GM23248 (cell line): ENCODE measurements at regions not wholly inside any gene's neighbourhood (a gene's known extent, or its start where the extent isn't known, plus 50 kb on each side); places are given as distances from the start of the nearest gene placed in this dataset.

Source experiments
- DNase-seq: peaks from one replicate; pipeline ENCODE4 v3.0.0-alpha.2; 2015
- H2AFZ ChIP-seq: fragments of 200-600 bp; sonication (generic); 2 replicates; pipeline ENCODE4 v1.6.1; 2016; ENCODE audit warnings: antibody characterized with exemption
- H3F3A ChIP-seq: fragments of 200-600 bp; sonication (generic); 2 replicates; pipeline ENCODE4 v1.6.1; 2016; ENCODE audit warnings: mild to moderate bottlenecking, antibody characterized with exemption, mixed run types; ENCODE audit not compliant: insufficient read depth
- H3K27ac ChIP-seq: fragments of 200-600 bp; sonication (generic); 2 replicates; pipeline ENCODE4 v1.5.1; 2016; ENCODE audit warnings: mild to moderate bottlenecking
- H3K27me3 ChIP-seq: fragments of 200-600 bp; sonication (generic); replicated peaks from 2 replicates; pipeline ENCODE4 v1.6.1; 2016; ENCODE audit warnings: mild to moderate bottlenecking; ENCODE audit not compliant: insufficient read depth
- H3K36me3 ChIP-seq: fragments of 200-600 bp; sonication (generic); 2 replicates; pipeline ENCODE4 v1.6.1; 2016; ENCODE audit warnings: low read depth, mild to moderate bottlenecking
- H3K4me1 ChIP-seq: fragments of 200-600 bp; sonication (generic); 2 replicates; pipeline ENCODE4 v1.6.1; 2016; ENCODE audit warnings: mild to moderate bottlenecking; ENCODE audit not compliant: insufficient read depth
- H3K4me2 ChIP-seq: fragments of 200-600 bp; sonication (generic); one replicate; pipeline ENCODE4 v1.6.1; 2016; ENCODE audit warnings: mild to moderate bottlenecking; ENCODE audit not compliant: unreplicated experiment
- H3K4me3 ChIP-seq: fragments of 200-600 bp; sonication (generic); 2 replicates; pipeline ENCODE4 v1.5.1; 2016; ENCODE audit warnings: mild to moderate bottlenecking
- H3K79me2 ChIP-seq: fragments of 200-600 bp; sonication (generic); 2 replicates; pipeline ENCODE4 v1.6.1; 2016; ENCODE audit warnings: mild to moderate bottlenecking; ENCODE audit not compliant: insufficient read depth
- H3K9ac ChIP-seq: fragments of 200-600 bp; sonication (generic); 2 replicates; pipeline ENCODE4 v1.6.1; 2016; ENCODE audit warnings: mild to moderate bottlenecking
- H3K9me2 ChIP-seq: fragments of 200-600 bp; sonication (generic); 2 replicates; pipeline ENCODE4 v1.6.1; 2016; ENCODE audit warnings: mixed run types, mild to moderate bottlenecking, moderate library complexity; ENCODE audit not compliant: insufficient read depth
- H3K9me3 ChIP-seq: fragments of 200-600 bp; sonication (generic); one replicate; pipeline ENCODE4 v1.6.1; 2017; ENCODE audit warnings: low read depth
- H4K20me1 ChIP-seq: fragments of 200-600 bp; sonication (generic); 2 replicates; pipeline ENCODE4 v1.6.0; 2016; ENCODE audit not compliant: insufficient read depth
- EZH2 ChIP-seq: fragments of 200-600 bp; sonication (generic); IDR thresholded peaks from 2 replicates; pipeline ENCODE4 v1.6.1; 2018; ENCODE audit warnings: antibody characterized with exemption, mild to moderate bottlenecking; ENCODE audit not compliant: insufficient read depth, poor library complexity, severe bottlenecking
- EZH2phosphoT487 ChIP-seq: fragments of 200-600 bp; sonication (generic); IDR thresholded peaks from 2 replicates; pipeline ENCODE4 v1.6.1; 2018; ENCODE audit warnings: antibody characterized with exemption, moderate library complexity, mild to moderate bottlenecking, low read depth; ENCODE audit not compliant: insufficient read depth
- WGBS, 2 experiments: methylation state at CpG; one replicate each; pipeline ENCODE4 v1.1.6; 2015 to 2017; ENCODE audit warnings: low lambda C conversion rate in 2 of 2, low coverage in 1 of 2; ENCODE audit errors: missing lambda C conversion rate in 2 of 2; 5-methylcytosine and 5-hydroxymethylcytosine counted together
- in situ Hi-C: fragments of 300-500 bp; cut with MboI; formaldehyde crosslinking; loops from 2 replicates; pipeline ENCODE4 v1.15.0; 2020

- Histone ChIP-seq H3K27ac (peak overlapping the region; percentile 41), H3K9ac (peak overlapping the region; percentile 20), H3K4me3 (peak overlapping the region; percentile 54), H2AFZ (peak overlapping the region; percentile 83), H3K36me3 (no peaks in the 10 kb centered on the region), H3K27me3 (no peaks in the 10 kb centered on the region), H3K9me2 (no peaks in the 10 kb centered on the region), H3F3A (peaks cover 15% of the 10 kb centered on the region), H3K4me2 (peak overlapping the region; percentile 78), H3K9me3 (no peaks in the 10 kb centered on the region), H3K4me1 (peaks cover 14% of the 10 kb centered on the region), H3K79me2 (no peaks in the 10 kb centered on the region), H4K20me1 (no peaks in the 10 kb centered on the region)
- in situ Hi-C loops, result no loop called here
- DNase-seq, result peak; percentile 45
- 7 to 11% methylated on average over 5 of the region's 5 CpGs for WGBS, 2 experiments
- TF ChIP-seq EZH2, result no peak
Measured at GRCh38 chr1:170247751-170248521, 102.2 kb downstream of the NTMT2 start.

DNA sequence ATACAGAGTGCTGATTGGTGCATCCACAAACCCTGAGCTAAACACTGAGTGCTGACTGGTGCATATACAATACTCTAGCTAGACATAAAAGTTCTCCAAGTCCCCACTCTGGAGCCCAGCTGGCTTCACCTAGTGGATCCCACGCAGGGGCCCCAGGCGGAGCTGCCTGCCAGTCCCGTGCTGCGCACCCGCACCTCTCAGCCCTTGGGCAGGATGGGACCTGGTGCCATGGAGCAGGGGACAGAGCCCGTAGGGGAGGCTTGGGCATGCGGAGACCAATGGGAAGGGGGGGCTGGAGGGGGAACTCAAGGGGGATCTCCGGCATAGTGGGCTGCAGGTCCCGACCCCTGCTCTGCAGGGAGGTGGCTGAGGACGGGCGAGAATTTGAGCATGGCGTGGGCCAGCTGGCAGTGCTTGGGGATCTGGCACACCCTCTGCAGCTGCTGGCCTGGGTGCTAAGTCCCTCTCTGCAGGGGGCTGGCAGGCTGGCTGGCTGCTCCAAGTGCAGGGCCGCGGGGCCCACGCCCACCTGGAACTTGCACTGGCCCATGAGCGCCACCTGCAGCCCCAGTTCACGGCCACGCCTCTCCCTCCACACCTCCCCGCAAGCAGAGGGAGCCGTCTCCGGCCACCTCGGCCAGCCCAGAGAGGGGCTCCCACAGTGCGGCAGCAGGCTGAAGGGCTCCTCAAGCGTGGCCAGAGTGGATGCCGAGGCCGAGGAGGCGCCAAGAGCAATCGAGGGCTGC, 104.9 kb downstream of the NTMT2 start:
- H2AFZ ChIP-seq, result no peak overlapping the region
- H3K4me1 ChIP-seq, result peaks cover 21% of the 10 kb centered on the region
- no peaks in the 10 kb centered on the region for H3K9me3 ChIP-seq
- H3K36me3 ChIP-seq, result no peaks in the 10 kb centered on the region
- no peaks in the 10 kb centered on the region for H3K9me2 ChIP-seq
- no peak overlapping the region for H3K4me2 ChIP-seq
- H3K79me2 ChIP-seq, result no peaks in the 10 kb centered on the region
- H3K27ac ChIP-seq, result no peak overlapping the region
- H3K9ac ChIP-seq, result no peak overlapping the region
- H4K20me1 ChIP-seq, result no peaks in the 10 kb centered on the region
- TF ChIP-seq EZH2 (no peak), EZH2phosphoT487 (no peak)
- in situ Hi-C loops, result no loop called here
- no peaks in the 10 kb centered on the region for H3K27me3 ChIP-seq
- H3F3A ChIP-seq, result peaks cover 15% of the 10 kb centered on the region
- 90 to 92% methylated on average over 23 to 28 of the region's 28 CpGs for WGBS, 2 experiments
- no peak for DNase-seq
- no peak overlapping the region for H3K4me3 ChIP-seq

DNA sequence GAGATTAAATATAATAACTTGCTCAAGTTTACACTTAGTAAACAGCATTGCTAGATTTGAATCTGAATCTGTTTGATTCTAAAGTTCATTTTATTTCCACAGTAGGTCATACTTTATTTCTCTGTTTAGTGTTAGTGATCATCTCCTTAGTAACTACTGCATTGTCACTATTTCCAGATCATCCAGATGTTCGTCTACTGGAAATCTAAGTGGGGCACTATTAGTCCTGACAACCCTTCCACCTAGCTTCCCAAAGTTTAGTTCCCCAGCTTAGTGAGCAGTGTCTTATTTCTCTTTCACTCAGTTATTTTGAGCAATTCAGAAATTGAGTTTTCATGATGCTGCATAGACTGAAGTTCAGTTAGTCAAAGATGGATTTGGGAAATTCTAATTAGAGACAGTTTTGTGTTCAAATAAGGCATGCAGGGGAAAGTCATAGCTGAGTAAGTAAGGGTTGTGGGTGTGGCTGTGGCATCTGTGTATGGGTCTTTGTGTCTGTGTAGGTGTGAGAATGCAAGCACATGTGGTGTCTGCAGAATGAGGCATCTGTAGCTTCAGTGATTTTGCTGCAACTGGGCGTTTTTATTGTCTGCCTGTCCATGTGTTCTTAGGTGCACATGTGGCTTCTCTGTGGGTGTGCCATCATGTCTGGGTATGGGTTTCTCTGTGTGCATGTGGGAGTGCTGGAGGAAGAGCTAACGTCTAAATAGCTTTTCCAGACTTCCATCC, 107.3 kb downstream of the NTMT2 start:
- H3K4me3 ChIP-seq, result no peak overlapping the region
- WGBS, 2 experiments, result 10 to 13% methylated on average over 3 of the region's 3 CpGs
- no peak overlapping the region for H3K4me2 ChIP-seq
- no peaks in the 10 kb centered on the region for H3K36me3 ChIP-seq
- peaks cover 3% of the 10 kb centered on the region for H3F3A ChIP-seq
- H3K27ac ChIP-seq, result peak overlapping the region; percentile 32; the same call in 1 of the 2 replicates
- no peaks in the 10 kb centered on the region for H3K9me3 ChIP-seq
- no peaks in the 10 kb centered on the region for H4K20me1 ChIP-seq
- no peak overlapping the region for H2AFZ ChIP-seq
- H3K9ac ChIP-seq, result no peak overlapping the region
- TF ChIP-seq EZH2, result no peak
- no peak for TF ChIP-seq EZH2phosphoT487
- H3K4me1 ChIP-seq, result peaks cover 14% of the 10 kb centered on the region
- peak; percentile 78 for DNase-seq
- H3K79me2 ChIP-seq, result no peaks in the 10 kb centered on the region
- in situ Hi-C loops, result no loop called here
- H3K27me3 ChIP-seq, result no peaks in the 10 kb centered on the region
- H3K9me2 ChIP-seq, result no peaks in the 10 kb centered on the region

DNA sequence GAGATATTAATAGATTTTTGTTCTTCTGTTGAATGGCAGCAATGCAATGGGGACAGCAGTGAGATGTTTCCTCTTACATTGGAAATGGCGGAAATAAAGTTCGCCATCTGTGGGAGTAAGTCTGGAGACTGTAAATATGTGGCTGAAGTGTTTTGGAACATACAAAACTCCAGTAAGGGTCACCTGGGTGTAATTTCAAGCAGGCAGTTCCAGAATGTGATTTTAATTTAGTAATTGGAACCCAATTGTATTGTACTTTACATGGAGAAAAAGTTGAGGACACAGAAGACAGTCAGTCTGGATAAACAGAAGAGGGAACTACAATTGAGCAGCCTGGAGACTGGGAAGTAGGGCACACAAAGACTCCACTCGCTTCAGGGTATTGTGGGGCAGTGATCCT, 108.6 kb downstream of the NTMT2 start:
- 91 to 94% methylated on average over 3 of the region's 3 CpGs for WGBS, 2 experiments
- Histone ChIP-seq H3K79me2 (no peaks in the 10 kb centered on the region), H3K9me2 (no peaks in the 10 kb centered on the region), H3K4me3 (no peak overlapping the region), H3K27ac (no peak overlapping the region), H3K9me3 (no peaks in the 10 kb centered on the region), H3K9ac (no peak overlapping the region), H3K36me3 (no peaks in the 10 kb centered on the region), H3K4me2 (no peak overlapping the region), H2AFZ (no peak overlapping the region), H3K27me3 (no peaks in the 10 kb centered on the region), H3F3A (no peaks in the 10 kb centered on the region; the same call in 1 of the 2 replicates), H3K4me1 (0 out of 2 replicates have a peak, but pooled peaks cover 9% of the 10 kb centered on the region), H4K20me1 (no peaks in the 10 kb centered on the region)
- in situ Hi-C loops, result no loop called here
- DNase-seq, result no peak
- TF ChIP-seq EZH2, result no peak
- TF ChIP-seq EZH2phosphoT487, result no peak
